H1 (cell line): ENCODE measurements at regions not wholly inside any gene's neighbourhood (a gene's known extent, or its start where the extent isn't known, plus 50 kb on each side); places are given as distances from the start of the nearest gene placed in this dataset.

ENCODE experiments used
- CTCF ChIA-PET: fragments of 300-600 bp; sonication (Branson Sonifier 250); formaldehyde crosslinking; loops from one replicate; lab custom pipeline; 2021; ENCODE audit not compliant: partially characterized antibody; lab: Charles Lee
- POLR2A ChIA-PET: fragments of 300-600 bp; sonication (Branson Sonifier 250); formaldehyde crosslinking; loops from one replicate; lab custom pipeline; 2021; ENCODE audit warnings: inconsistent platforms; ENCODE audit not compliant: partially characterized antibody; lab: Charles Lee
- DNase-seq, 2 experiments: peaks; one replicate each; pipeline versions ENCODE4 v3.0.0 to v3.0.0-alpha.2; 2010 to 2022; ENCODE audit warnings: low spot score in 2 of 2, low read depth in 1 of 2, mixed read lengths in 1 of 2
- FAIRE-seq: peaks from 2 replicates; lab custom pipeline; 2011; peaks lifted over from hg19 to GRCh38; lab: Jason Lieb, UNC
- H2AFZ ChIP-seq: 2 replicates; pipeline ENCODE4 v1.8.1; 2012; ENCODE audit warnings: low read length, inconsistent platforms
- H2AK5ac ChIP-seq: 2 replicates; pipeline ENCODE4 v1.6.1; 2013; ENCODE audit warnings: low read depth, low read length
- H2BK120ac ChIP-seq: replicated peaks from 2 replicates; pipeline ENCODE3; 2013; ENCODE audit warnings: low read depth, low read length, inconsistent platforms
- H2BK12ac ChIP-seq: 2 replicates; pipeline ENCODE4 v1.6.1; 2013; ENCODE audit warnings: low read depth, low read length
- H2BK15ac ChIP-seq: 2 replicates; pipeline ENCODE4 v1.6.1; 2013; ENCODE audit warnings: low read length
- H2BK20ac ChIP-seq: 2 replicates; pipeline ENCODE4 v1.6.1; 2013; ENCODE audit warnings: low read length
- H2BK5ac ChIP-seq: 2 replicates; pipeline ENCODE4 v1.6.1; 2013; ENCODE audit warnings: low read depth, low read length
- H3K14ac ChIP-seq: 2 replicates; pipeline ENCODE4 v1.6.1; 2013; ENCODE audit warnings: inconsistent platforms; ENCODE audit not compliant: insufficient read length
- H3K18ac ChIP-seq: 2 replicates; pipeline ENCODE4 v1.6.1; 2013; ENCODE audit warnings: low read length; ENCODE audit errors: extremely low read depth
- H3K23ac ChIP-seq: 2 replicates; pipeline ENCODE4 v1.6.1; 2013; ENCODE audit warnings: inconsistent platforms; ENCODE audit not compliant: insufficient read length
- H3K23me2 ChIP-seq: 2 replicates; pipeline ENCODE4 v1.6.1; 2013; ENCODE audit warnings: low read depth, low read length
- H3K27ac ChIP-seq: 2 replicates; pipeline ENCODE4 v1.6.1; 2011; ENCODE audit warnings: low read depth, low read length, inconsistent platforms
- H3K27me3 ChIP-seq, 4 experiments: replicated peaks in 1 of 4; 1 replicate in 1 of 4; 2 replicates in 3 of 4; pipeline versions ENCODE4 v1.6.1 to v1.8.1; 2011 to 2013; ENCODE audit warnings: low read length in 3 of 4, mild to moderate bottlenecking in 3 of 4, inconsistent platforms in 2 of 4, mixed read lengths in 2 of 4, moderate library complexity in 1 of 4; ENCODE audit not compliant: control insufficient read depth in 3 of 4, insufficient read depth in 3 of 4; ENCODE audit errors: extremely low read depth in 1 of 4
- H3K36me3 ChIP-seq, 4 experiments: 2 replicates each; pipeline versions ENCODE4 v1.6.1 to v1.8.1; 2011 to 2013; ENCODE audit warnings: mild to moderate bottlenecking in 4 of 4, low read length in 3 of 4, moderate library complexity in 2 of 4, control low read depth in 1 of 4, inconsistent platforms in 1 of 4; ENCODE audit not compliant: insufficient read depth in 4 of 4, control insufficient read depth in 2 of 4
- H3K4ac ChIP-seq: replicated peaks from 2 replicates; pipeline ENCODE3; 2013; ENCODE audit warnings: low read length, low read depth, mixed read lengths, inconsistent platforms; ENCODE audit not compliant: insufficient read length
- H3K4me1 ChIP-seq, 4 experiments: replicated peaks in 1 of 4; 1 replicate in 1 of 4; 2 replicates in 3 of 4; pipeline versions ENCODE4 v1.6.1 to v1.8.1; 2011 to 2013; ENCODE audit warnings: low read length in 3 of 4, inconsistent platforms in 2 of 4, mixed read lengths in 1 of 4; ENCODE audit not compliant: insufficient read depth in 4 of 4, control insufficient read depth in 3 of 4
- H3K4me2 ChIP-seq, 2 experiments: 2 replicates each; pipeline versions ENCODE4 v1.6.1 to v1.8.1; 2011 to 2013; ENCODE audit warnings: low read depth in 2 of 2, low read length in 2 of 2, control low read depth in 1 of 2, inconsistent platforms in 1 of 2, mild to moderate bottlenecking in 1 of 2; ENCODE audit not compliant: insufficient read depth in 1 of 2
- H3K4me3 ChIP-seq, 4 experiments: fragments of 200-600, 300-600 bp in 1 of 4; sonication (generic), shearing (Covaris generic), sonication (Bioruptor Twin) in 1 of 4; 2 replicates each; pipeline versions ENCODE4 v1.5.1 to v1.8.1; 2011 to 2016; ENCODE audit warnings: low read length in 4 of 4, low read depth in 3 of 4, control low read depth in 2 of 4, inconsistent platforms in 2 of 4, mild to moderate bottlenecking in 2 of 4, mixed read lengths in 1 of 4, moderate library complexity in 1 of 4; ENCODE audit not compliant: insufficient read depth in 2 of 4; ENCODE audit errors: extremely low read depth in 1 of 4
- H3K56ac ChIP-seq: replicated peaks from 2 replicates; pipeline ENCODE3; 2013; ENCODE audit warnings: low read depth, mild to moderate bottlenecking, mixed read lengths, low read length, inconsistent platforms; ENCODE audit not compliant: insufficient read length
- H3K79me1 ChIP-seq: 2 replicates; pipeline ENCODE4 v1.6.1; 2013; ENCODE audit warnings: low read depth, low read length, control low read depth
- H3K79me2 ChIP-seq, 2 experiments: 2 replicates each; pipeline versions ENCODE4 v1.6.1 to v1.8.1; 2012 to 2013; ENCODE audit warnings: low read length in 2 of 2, mild to moderate bottlenecking in 2 of 2, inconsistent platforms in 1 of 2; ENCODE audit not compliant: insufficient read depth in 2 of 2, control insufficient read depth in 1 of 2
- H3K9ac ChIP-seq, 4 experiments: replicated peaks in 1 of 4; 1 replicate in 1 of 4; 2 replicates in 3 of 4; pipeline versions ENCODE4 v1.6.1 to v1.8.1; 2011 to 2013; ENCODE audit warnings: low read depth in 3 of 4, low read length in 3 of 4, control low read depth in 2 of 4, mild to moderate bottlenecking in 2 of 4, moderate library complexity in 2 of 4, inconsistent platforms in 1 of 4; ENCODE audit errors: extremely low read depth in 1 of 4
- H3K9me3 ChIP-seq, 2 experiments: 2 replicates each; pipeline versions ENCODE4 v1.6.1 to v1.8.1; 2012 to 2013; ENCODE audit warnings: mild to moderate bottlenecking in 2 of 2, moderate library complexity in 2 of 2, control low read depth in 1 of 2, inconsistent platforms in 1 of 2, low read depth in 1 of 2, low read length in 1 of 2, mixed read lengths in 1 of 2; ENCODE audit not compliant: insufficient read depth in 2 of 2
- H4K20me1 ChIP-seq, 2 experiments: replicated peaks in 1 of 2; 2 replicates each; pipeline versions ENCODE3 to v1.8.1; 2011 to 2013; ENCODE audit warnings: inconsistent platforms in 2 of 2, low read length in 2 of 2, mild to moderate bottlenecking in 1 of 2; ENCODE audit not compliant: insufficient read depth in 2 of 2, control insufficient read depth in 1 of 2
- H4K5ac ChIP-seq: 2 replicates; pipeline ENCODE4 v1.6.1; 2013; ENCODE audit warnings: low read length, low read depth, mixed read lengths, inconsistent platforms; ENCODE audit not compliant: insufficient read length
- H4K8ac ChIP-seq: 2 replicates; pipeline ENCODE4 v1.8.0; 2013; ENCODE audit warnings: mild to moderate bottlenecking, moderate library complexity, low read length, inconsistent platforms; ENCODE audit not compliant: insufficient read depth; ENCODE audit errors: extremely low read depth
- H4K91ac ChIP-seq: replicated peaks from 2 replicates; pipeline ENCODE3; 2013; ENCODE audit warnings: low read length, mixed read lengths, inconsistent platforms; ENCODE audit not compliant: insufficient read length
- CEBPB ChIP-seq: IDR thresholded peaks from 2 replicates; pipeline ENCODE4 v1.6.1; 2012; ENCODE audit warnings: low read depth, low read length
- EGR1 ChIP-seq: IDR thresholded peaks from 2 replicates; pipeline ENCODE4 v1.6.1; 2011; ENCODE audit warnings: low read depth, low read length, borderline replicate concordance
- EZH2 ChIP-seq: fragments of 200-600 bp; sonication (generic); IDR thresholded peaks from 2 replicates; pipeline ENCODE4 v1.7.1; 2012; ENCODE audit warnings: low read depth, mild to moderate bottlenecking, moderate library complexity, low read length, inconsistent platforms; ENCODE audit not compliant: severe bottlenecking
- RNF2 ChIP-seq: fragments of 200-900, 300-1000 bp; sonication (generic); IDR thresholded peaks from 2 replicates; pipeline ENCODE4 v1.7.1; 2016; ENCODE audit warnings: borderline replicate concordance, low read depth, mild to moderate bottlenecking, antibody characterized with exemption, low read length; ENCODE audit not compliant: poor library complexity, severe bottlenecking; ENCODE audit errors: missing control alignments
- SIRT6 ChIP-seq: IDR thresholded peaks from one replicate; pipeline ENCODE4 v1.7.1; 2012; ENCODE audit warnings: low read length, inconsistent platforms
- YY1 ChIP-seq: IDR thresholded peaks from 2 replicates; pipeline ENCODE4 v1.6.1; 2011; ENCODE audit warnings: low read depth, mild to moderate bottlenecking, low read length
- WGBS, 2 experiments: shearing (Covaris generic) in 1 of 2; methylation state at CpG; one replicate each; pipeline versions ENCODE4 v1.1.6 to v1.1.7; 2013 to 2015; ENCODE audit warnings: low lambda C conversion rate in 2 of 2, mixed read lengths in 2 of 2, inconsistent platforms in 1 of 2, low coverage in 1 of 2, missing lambda C conversion rate in 1 of 2; ENCODE audit not compliant: insufficient replicate concordance in 2 of 2, insufficient coverage in 1 of 2, insufficient read length in 1 of 2; ENCODE audit errors: extremely low coverage in 1 of 2, missing lambda C conversion rate in 1 of 2; 5-methylcytosine and 5-hydroxymethylcytosine counted together

DNA sequence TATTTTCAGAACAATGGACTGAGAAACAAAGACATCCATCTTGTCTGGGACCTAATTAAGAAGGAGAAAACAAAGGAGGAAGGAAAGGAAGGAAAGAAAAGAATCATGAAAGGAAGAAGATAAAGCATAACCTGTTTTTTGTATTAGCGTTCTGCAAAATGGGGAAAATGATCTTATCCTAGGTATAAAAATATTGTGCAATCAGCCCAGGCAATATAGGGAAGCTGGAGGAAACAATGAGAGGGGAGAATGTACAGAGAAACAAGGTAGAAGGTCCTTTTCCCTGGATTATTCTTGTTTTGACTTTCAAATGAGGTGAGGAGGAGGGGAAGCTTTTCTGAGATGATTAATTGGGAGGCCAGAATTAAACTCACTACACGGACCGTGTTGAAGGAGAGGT, 177.9 kb downstream of the COX7C start:
- Histone ChIP-seq H3K4me2 (no peak overlapping the region), H4K5ac (no peak overlapping the region), H3K9me3 (no peaks in the 10 kb centered on the region), H3K56ac (no peak overlapping the region), H4K8ac (no peak overlapping the region), H3K23me2 (no peaks in the 10 kb centered on the region), H3K14ac (no peak overlapping the region), H3K36me3 (no peaks in the 10 kb centered on the region), H3K4ac (no peak overlapping the region), H3K27me3 (no peaks in the 10 kb centered on the region), H2BK20ac (no peak overlapping the region), H3K79me2 (no peaks in the 10 kb centered on the region), H3K23ac (no peak overlapping the region), H3K27ac (no peak overlapping the region), H3K79me1 (no peaks in the 10 kb centered on the region), H3K4me3 (no peak overlapping the region), H2AK5ac (no peak overlapping the region), H2BK15ac (no peak overlapping the region), H2BK120ac (no peak overlapping the region), H4K91ac (no peak overlapping the region), H3K9ac (no peak overlapping the region), H4K20me1 (no peaks in the 10 kb centered on the region), H2BK5ac (no peak overlapping the region), H3K4me1 (peaks cover 0 to 5% (median 0%) of the 10 kb centered on the region in 4 experiments; a peak in 1 of 7 replicates), H2AFZ (0 out of 2 replicates have a peak overlapping the region, but pooled peaks have one; percentile 14), H3K18ac (no peak overlapping the region), H2BK12ac (no peak overlapping the region)
- TF ChIP-seq SIRT6, result no peak
- no peak for TF ChIP-seq EZH2
- no peak for TF ChIP-seq EGR1
- no peak for TF ChIP-seq YY1
- TF ChIP-seq RNF2, result no peak
- 0 out of 2 replicates have a peak, but pooled peaks have one; percentile 42 for TF ChIP-seq CEBPB
- DNase-seq (no peak), FAIRE-seq (no peak)
- 91% methylated on average over 3 of the region's 3 CpGs; no CpG with 5 or more reads in 1 of the 2 experiments for WGBS, 2 experiments
- ChIA-PET POLR2A (no interaction called here), CTCF (no interaction called here)
